ENCODE measurements at regions not wholly inside any gene's neighbourhood (a gene's known extent, or its start where the extent isn't known, plus 50 kb on each side); places are given as distances from the start of the nearest gene placed in this dataset.
"Not testable (repeated sequence)": the region's sequence is repeated elsewhere in the genome, so short reads cannot be mapped to it uniquely, and the experiment has no call there.

DNA sequence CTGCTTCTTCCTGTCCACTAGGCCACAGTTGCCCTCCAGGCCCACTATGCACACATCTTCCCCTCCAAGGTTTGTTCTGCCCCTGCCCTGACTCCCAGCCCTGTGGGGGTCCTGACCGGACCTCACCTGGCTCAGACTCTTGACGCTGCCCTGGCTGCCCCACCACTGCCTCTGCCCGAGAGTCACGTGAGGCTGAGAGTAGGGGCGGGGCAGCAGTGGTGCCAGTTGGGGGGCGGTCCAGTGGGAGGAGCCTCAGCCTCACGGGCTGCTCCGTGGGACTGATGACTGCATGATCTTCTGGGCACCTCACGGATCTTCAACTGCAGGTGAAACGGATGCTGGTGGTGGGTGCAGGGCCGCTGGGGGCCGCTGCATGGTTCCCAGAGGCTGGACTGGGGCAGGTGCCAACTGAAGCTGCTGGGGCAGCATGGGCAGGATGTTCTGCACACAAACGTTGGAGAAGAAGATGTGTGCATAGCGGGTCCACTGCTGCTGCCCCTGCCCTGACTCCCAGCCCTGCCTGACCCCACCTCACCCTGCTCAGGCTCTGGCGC, 77.6 kb downstream of the HHIPL2 start:
- DNase-seq, result not testable (repeated sequence)

DNA sequence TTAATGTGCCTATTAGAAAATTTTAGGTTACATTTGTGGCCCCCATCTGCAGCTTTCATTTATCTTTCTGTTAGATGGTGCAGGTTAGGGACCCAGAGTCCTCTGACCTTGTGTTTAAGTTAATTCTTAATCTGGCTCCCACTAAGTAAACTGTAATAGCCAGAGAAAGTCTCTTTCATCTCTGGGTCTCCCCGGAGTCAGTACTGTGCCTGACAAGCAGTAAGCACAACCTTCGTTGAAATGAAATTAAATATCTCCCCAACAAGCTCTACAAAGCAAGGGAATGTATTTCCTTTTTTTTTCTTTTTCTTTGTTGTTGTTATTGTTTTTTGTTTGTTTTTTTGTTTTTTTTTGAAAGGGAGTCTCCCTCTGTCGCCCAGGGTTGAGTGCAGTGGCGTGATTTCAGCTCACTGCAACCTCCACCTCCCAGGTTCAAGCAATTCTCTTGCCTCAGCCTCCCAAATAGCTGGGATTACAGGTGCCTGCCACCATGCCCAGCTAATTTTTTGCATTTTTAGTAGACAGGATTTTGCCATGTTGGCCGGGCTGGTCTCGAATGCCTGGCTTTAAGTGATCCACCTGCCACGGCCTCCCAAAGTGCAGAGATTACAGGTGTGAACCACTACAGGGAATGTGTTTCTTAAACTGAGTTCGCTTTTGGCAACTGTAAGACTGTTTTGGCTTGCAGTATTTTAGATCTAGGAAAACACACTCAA, 81.6 kb downstream of the HHIPL2 start:
- DNase-seq, result no peak

DNA sequence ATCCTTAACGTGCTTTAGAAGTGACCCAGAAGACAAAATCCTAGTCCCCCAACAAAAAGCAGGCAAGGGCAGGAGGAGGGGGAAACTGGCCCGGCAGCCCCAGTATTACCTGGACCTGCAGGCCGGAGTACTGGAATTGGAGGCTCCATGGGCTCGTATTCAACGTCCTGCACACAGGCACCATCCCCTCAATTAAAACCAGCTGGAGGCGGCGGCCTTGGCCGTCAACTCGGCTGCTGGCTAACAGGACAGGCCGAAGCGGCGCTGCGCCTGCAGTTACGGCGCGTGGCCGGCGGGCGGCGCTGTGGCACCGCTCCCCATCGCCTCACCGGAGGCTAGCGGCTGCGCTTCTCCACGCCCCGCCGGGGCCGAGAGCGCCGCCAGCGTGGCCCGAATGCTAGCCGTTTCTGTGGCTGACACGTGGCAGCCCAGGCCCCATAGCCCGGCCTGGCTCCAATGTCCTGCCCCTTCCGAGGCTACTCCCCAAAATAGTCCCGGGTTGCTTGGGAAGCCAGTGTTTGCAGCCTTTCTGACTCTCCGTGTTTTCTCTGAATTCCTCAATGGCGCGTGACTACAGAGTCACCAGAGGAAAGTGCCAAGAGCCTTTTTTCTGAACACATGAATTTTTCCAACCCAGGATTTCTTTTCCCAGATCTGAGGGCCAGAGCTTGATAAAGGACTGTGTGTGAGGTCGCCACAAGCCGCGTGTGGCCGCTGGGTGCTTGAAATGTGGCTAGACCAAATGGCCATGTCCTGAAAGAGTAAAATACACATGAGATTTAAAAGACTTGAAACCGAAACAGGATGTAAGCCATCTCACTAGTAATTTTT, 82.5 kb downstream of the HHIPL2 start:
- DNase-seq, result peak; percentile 99

DNA sequence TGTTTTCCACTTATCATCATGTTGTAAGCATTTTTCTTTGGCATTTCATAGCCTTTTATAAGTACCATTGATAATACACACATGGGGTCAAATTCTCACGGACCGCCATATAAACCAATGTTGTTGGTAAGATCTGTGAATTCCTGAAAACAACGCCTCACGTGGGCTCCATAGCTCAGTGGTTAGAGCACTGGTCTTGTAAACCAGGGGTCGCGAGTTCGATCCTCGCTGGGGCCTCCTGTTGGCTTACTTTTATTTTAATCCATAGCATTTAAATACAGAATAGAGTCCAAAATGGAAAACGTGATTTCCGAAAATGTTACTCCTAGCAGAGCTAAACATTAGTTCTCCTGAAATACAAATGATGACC, 83.1 kb downstream of the HHIPL2 start:
- peak; percentile 61 for DNase-seq

DNA sequence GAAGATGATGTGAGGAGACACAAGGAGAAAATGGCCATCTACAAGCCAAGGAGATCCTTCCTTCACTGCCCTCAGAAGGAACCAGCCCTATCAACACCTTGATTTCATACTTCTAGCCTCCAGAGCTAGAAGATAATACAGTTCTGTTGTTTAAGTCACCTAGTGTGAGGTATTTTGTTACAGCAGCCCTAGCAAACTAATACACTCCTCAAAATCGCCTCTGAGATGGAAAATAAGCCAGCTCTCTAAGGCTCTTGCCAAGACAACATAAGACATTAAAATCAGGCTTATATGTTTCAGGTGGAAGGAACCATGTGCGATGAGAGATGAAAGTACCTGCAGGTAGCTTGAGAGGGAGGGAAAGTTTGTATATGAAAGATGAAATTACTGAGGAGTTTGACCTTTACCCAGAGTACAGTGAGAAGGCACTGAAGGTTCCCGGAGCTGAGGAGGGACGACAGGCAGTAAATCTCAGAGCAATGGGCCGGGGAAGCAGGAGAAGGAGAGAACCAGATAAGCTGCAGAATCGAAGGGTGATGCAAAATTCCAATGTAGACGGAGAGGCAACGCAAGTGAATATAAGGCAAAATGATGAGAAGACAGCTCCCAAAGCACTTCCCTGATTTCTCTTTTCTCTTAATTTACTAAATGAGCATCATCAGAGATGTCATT, 84.7 kb downstream of the HHIPL2 start:
- DNase-seq, result no peak

DNA sequence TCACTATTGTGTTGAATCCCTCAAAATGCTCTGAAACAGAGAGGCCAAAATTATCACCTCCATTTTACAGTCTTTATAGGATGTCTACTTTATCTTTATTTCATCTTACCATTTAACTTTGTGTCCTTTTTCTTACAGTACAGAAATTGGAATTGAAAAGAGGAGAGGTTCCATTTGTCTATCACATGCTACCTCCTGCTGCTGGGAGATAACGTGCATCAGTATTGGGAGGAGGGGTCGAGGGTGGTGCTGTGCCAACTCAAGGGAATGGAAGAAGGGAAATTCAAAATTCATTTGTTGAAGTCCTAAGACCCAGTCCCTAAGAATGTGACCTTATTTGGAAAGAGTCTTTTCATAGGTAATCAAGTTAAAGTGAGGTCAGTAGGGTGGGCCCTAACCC, 85.3 kb downstream of the HHIPL2 start:
- DNase-seq, result no peak

DNA sequence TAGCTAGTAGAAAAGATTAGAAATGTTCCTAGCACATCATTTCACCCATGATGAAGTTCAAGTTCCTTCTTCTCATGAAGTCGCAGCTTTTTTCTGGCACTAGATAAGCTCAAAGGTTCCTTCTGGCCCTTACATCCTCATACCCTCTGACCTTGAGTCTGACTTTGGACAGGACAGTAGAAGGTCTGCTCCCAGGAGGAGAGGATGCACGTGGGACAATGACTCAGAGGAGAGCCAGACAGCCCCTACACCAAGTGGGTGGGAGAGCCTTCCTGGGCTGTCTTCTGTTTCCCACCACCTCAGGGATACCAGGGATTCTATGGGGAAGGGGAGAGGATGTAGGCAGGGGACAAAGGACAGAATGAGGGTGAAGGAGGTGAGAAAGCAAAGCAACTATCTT, 86.0 kb downstream of the HHIPL2 start:
- no peak for DNase-seq

DNA sequence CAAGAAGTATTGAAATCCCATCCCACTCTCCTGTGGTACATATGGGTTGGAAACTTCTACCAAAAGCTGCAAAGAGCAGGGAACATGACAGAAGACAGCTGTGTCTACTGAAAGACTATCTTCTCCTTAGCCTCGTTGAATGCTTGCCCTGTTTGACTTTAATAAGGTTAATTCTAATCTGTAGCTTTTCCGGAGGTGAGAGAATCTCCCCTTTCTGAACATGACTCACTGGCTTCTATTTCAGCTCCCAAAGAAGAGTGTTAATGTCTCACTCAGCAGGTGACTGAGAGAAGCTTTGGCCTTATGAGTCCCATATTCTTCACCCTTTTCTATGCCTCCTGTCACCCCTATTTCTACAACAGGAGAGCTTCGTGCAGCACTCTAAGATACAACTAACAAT, 88.3 kb downstream of the HHIPL2 start:
- no peak for DNase-seq

DNA sequence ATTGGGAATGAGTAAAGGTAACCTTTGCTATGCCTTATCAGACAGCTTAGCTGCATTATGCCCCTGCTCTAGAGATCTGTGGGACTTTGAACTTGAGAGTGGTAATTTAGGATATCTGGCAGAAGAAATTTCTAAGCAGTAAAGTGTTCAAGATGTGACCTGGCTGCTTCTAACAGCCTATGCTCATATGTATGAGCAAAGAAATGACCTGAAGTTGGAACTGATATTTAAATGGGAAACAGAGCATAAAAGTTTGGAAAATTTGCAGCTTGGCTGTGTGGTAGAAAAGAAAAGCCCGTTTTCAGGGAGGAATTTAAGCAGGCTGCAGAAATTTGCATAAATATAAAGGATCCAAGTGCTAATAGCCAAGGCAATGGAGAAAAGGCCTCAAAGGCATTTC, 90.4 kb downstream of the HHIPL2 start:
- no peak for DNase-seq

DNA sequence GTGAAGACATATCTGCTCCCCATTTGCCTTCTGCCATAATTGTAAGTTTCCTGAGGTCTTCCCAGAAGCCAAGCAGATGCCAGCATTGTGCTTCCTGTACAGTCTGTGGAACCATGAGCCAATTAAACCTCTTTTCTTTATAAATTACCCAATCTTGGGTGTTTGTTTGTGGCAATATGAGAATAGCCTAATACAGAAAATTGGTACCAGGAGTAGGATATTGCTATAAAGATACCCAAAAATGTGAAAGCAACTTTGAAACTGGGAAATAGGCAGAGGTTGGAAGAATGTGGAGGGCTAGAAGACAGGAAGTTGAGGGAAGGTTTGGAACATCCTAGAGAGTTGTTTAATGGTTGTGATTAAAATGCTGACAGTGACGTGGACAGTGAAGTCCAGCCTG, 90.8 kb downstream of the HHIPL2 start:
- no peak for DNase-seq

DNA sequence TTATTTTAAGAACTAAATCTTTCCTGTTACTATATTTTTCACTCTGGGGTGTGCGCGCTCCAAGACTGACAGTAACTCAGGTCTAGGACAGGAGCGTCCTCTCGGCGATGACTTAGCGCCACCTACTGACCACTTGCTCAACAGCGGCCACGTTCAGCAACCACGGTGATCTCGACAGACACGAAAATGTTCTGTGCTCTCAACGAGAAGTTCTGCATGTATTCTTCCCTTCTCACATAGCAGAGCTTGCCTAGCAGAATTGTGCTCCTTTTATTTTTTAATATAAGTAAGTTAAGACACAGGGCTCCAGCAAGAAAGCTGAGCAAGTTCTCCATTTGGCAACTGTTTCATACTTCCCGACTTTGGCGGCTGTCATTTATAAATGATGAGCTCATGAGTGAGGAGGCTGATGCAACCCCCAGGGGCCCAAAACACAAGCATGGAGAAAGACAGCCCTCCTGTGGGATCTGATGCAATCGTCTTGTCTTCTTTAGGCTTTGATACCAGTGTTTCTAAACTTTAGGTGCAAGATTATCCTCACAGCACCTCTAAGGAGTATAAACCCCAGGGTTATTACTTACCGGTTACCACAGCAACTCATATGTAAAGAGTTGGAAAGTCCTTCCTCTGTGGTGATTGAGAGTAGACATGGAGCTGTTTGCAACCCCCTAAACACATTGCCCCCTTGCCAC, 92.6 kb downstream of the HHIPL2 start:
- peak; percentile 81 for DNase-seq

DNA sequence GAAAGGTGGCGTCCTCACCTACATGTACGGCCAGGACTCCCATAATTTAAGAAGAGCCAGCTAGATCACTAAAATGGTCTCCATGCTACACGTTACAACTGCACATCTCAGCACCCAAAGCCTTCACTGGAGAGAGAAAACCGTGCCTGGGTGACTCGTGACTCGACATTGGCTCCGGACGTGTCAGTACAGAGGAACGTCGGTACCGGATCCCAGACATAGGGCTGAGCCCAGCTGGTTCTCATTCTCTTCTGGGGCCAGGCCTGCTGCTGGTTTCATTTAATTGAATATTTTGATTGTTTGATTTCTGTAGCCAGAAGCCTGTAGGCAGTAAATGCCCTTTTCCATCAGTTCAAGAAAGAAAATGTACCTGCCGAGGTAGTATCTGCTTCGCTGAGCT, 93.1 kb downstream of the HHIPL2 start:
- peak; percentile 39 for DNase-seq

DNA sequence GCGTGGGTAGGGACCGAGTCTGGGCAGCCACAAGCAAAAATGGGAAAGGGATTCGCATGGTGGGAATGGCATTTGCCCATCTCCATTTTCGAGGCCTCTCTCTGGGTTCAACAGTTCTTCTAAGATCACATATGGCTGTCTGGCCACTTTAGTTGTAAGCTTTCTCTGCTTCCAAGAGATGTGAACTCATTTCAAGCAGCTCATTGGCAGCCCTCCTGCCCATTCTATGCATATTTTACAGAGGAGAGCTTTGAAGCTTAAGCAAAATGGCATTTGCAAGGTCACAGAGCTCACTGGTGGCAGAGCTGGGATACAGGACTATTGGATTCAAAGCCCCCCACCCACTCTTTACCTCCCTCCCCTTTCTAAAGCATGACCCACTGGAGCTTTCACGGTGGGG, 93.7 kb downstream of the HHIPL2 start:
- no peak for DNase-seq

DNA sequence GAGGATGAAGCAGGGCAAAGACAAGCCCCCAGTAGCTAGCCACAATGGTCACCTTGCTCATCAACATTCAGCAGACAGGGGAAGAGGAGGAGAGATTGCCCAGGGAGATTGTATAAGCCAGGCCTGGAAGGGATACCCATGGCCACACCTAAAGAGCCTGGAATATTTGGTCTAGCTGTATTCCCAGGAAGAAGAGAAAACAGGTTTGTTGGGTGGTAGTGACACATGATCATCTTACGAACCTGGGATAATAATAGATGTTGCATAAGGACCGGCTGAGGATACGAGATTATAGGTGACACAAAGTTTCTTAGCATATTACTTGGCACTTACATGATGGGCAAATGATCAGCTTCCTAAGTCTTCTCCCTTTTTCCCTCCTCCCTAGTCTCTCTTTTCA, 95.9 kb downstream of the HHIPL2 start:
- DNase-seq, result no peak

DNA sequence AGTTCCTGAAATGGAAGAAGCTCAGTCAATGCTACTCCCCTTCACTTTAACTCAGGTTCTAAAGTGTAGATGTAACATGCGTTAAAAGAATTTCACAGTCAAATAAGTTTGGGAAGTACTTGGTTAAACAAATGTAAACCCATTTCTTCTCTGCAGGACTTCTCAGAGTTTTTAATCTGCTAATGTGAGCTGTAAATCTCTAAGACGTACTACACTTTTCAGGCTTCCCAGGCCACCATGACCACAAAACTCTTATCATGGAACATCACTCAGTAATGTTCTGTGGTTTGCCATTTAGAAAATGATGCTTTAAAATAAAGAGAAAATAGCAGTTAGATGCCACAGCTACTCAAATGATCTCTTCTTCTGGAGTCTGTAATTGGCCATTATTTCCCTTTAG, 104.3 kb downstream of the HHIPL2 start:
- DNase-seq, result no peak

DNA sequence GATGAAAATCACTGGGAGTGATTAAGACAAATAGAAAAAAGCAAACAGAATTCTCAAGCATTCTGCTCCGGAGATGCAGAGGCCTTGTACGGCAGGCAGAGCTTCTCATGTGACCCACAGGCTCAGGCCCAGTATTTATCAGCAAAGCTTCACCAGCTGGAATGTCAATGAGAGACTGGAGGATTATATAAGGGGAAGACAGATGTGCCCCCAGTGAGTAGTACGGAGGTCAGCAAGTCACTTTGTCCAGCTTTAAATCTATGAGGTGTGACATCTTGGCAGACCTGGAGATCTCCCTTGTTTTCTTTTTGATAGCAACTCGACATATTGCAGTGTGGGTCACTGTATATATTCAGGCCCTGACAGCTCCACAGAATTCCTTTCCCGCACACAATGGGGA, 106.8 kb downstream of the HHIPL2 start:
- DNase-seq, result no peak

DNA sequence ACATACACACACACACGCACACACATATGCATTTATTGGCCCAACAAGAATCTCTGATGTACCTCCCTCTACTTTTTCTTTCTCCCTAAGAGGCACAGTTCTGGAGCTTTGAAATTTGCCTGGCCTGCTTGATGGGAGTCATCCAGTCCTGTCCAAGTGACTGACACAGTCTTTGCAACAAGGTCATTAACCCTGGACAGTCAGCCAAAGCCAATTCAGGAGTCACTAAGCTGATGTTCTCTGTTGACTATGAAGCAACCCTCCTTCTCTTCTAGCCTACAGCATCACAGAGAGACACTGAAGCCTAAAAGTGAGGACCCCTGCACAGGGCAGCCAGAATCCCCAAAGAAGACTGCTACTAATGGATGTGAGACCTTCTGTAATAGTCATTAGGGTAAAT, 123.1 kb downstream of the HHIPL2 start:
- DNase-seq, result no peak

DNA sequence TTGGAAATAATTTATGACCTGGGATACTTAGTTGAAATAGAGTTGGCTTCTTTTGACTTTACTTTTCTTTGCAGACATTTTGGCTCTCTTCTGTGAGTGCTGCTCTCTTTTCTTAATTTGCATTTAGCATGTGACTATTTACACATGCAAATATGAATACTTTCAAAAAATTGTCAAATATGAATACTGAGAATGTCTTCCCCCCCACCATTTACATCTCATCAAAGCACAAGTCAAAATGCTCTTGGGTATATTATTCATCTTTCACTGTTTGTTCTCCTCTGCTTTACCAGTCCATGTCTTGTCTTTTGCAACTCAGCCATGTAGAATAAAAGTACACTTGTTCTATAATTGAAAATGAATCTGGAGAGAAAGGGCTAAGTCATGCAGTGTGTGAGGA, 126.5 kb downstream of the HHIPL2 start:
- DNase-seq, result no peak

DNA sequence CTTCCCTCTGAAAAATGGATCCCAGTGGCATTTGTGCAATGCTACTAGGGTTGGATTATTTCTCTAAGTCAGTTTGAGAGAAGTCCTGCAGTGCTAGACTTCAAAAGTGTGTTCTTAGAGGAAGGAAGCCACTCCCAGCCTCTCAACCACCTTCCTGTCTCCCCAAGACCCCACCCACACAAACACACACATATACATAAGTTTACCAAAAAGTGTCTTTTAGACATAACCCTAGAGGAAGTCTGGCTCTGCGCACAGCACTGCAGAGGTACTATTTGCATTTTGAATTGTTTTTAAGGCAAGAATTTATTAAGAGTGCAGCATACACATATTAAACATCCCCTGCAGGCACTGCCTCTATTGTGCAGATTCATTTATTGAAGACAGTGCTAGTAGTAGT, 127.3 kb downstream of the HHIPL2 start:
- no peak for DNase-seq

DNA sequence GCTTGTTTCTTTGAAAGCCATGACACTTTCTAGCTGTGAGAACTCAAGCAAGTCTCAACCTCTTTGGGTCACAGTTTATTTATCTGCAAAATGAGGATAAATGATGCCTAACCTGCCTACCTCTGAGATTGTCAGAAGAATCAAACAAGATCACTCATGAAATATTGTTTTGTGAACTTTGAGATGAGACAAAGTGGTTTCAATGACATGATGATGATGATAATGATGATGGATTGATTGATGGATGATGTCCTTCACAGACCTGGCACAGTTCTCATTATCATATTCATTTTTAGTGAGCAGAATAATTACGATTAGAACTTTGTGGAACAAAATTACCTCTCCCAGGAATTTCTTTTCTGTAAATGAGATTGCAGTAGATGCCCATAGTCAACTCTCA, 129.2 kb downstream of the HHIPL2 start:
- no peak for DNase-seq

DNA sequence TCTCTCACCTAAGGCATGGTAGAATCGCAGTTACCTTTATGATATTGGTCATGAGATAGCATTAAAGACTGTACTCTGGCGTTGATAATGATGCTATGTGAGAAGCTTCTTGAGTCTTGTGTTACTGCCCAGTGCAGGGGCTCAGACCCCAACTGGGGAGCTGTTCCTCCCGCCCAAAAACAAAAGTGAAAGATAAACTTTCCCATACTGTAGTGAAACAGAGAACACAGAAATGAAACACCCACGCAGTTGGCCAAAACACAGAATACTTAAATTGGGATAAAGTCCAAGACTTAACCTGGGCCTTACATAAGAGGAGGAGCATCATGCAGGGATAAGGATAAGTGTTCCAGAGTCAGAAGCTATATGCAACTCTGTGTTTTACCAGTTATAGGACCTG, 130.6 kb downstream of the HHIPL2 start:
- no peak for DNase-seq

DNA sequence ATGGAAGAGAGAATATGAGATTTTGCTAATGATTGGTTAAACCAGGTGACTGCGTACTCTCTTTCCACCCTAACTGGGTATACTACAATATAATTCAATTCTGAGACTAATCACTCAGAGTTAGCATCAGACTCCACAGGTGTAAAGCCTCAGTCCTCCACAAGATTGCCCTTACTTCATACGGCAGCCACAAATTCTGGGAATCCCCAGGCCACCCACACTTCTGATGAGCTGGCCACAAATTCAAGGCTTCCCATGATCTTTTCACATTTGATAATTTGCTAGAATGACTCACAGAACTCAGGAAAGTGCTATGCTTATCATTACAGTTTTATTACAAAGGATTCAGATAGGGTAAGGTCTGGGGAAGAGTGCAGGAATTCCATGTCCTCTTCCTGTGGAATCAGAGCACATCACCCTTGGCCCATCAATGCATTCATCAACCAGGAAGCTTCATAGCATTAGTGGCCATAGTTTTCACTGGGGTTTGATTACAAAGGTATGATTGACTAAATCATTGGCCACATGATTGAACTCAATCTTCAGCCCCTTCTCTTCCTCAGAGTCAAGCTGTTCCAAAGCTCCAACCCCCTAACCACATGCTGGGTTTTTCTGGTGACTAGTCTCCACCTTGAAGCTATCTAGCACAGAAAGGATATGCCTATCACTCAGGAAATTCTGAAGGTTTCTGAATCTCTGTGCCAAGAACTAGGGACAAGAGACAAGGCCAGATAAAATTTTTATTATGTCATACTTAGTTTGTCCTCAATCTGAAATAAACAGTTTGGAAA, 131.7 kb downstream of the HHIPL2 start:
- no peak for DNase-seq
